Upper lobe of right lung (tissue), 1 donor: ENCODE measurements at regions not wholly inside any gene's neighbourhood (a gene's known extent, or its start where the extent isn't known, plus 50 kb on each side); places are given as distances from the start of the nearest gene placed in this dataset.

Source experiments
- ATAC-seq: fragments of 200-7000 bp; cut with Tn5 transposase; one replicate; pipeline ENCODE4 v1.9.1; 2020; ENCODE audit warnings: mild to moderate bottlenecking, moderate library complexity
- DNase-seq: peaks from one replicate; pipeline ENCODE4 v3.0.0-alpha.2; 2020
- H3K27ac ChIP-seq: fragments of 200-600 bp; one replicate; pipeline ENCODE4 v1.8.0; 2022
- H3K27me3 ChIP-seq: fragments of 200-600 bp; one replicate; pipeline ENCODE4 v1.8.0; 2022; ENCODE audit warnings: mild to moderate bottlenecking
- H3K36me3 ChIP-seq: fragments of 200-600 bp; one replicate; pipeline ENCODE4 v1.8.0; 2022
- H3K4me1 ChIP-seq: fragments of 200-600 bp; one replicate; pipeline ENCODE4 v1.8.0; 2022
- H3K4me3 ChIP-seq: fragments of 200-600 bp; one replicate; pipeline ENCODE4 v1.8.0; 2022; ENCODE audit warnings: mild to moderate bottlenecking
- H3K9me3 ChIP-seq: fragments of 200-600 bp; one replicate; pipeline ENCODE4 v1.8.0; 2022
- intact Hi-C: fragments of 100-400 bp; cut with DNase I; formaldehyde crosslinking; loops from one replicate; pipeline ENCODE4 v1.11.0; 2022
- TF ChIP-seq, protein P1 (sequence below): fragments of 200-600 bp; IDR thresholded peaks from one replicate; pipeline ENCODE4 v1.8.0; 2022; ENCODE audit warnings: antibody characterized with exemption
- donor health status: DM: no; HTN: yes; CAD: no; lungs with severe emphysema.

DNA sequence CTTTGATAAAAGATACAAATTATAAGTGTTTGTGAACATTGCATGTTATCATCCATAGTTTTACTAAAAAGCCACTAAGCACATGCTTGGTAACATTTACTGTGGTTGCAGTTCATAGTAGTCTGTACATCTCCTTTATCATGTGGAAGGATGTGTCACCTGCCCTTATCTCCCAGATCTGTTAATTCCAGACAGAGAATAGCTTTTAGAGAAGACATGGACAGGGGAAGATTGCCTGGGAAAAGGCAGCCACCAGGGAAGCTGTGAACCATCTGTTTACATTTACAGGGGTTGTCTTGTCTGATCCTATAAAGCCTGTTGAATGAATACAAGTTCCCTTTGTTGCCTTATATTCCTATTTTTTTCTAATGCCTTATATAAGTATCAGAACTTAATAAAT is 396.0 kb downstream of the FAT4 start:
- intact Hi-C loops = no loop called here
- ATAC-seq = no peak
- Histone ChIP-seq H3K4me1 (no peaks in the 10 kb centered on the region), H3K27me3 (no peaks in the 10 kb centered on the region), H3K9me3 (no peaks in the 10 kb centered on the region), H3K36me3 (no peaks in the 10 kb centered on the region), H3K27ac (no peak overlapping the region), H3K4me3 (no peak overlapping the region)
- TF ChIP-seq, protein P1, sequence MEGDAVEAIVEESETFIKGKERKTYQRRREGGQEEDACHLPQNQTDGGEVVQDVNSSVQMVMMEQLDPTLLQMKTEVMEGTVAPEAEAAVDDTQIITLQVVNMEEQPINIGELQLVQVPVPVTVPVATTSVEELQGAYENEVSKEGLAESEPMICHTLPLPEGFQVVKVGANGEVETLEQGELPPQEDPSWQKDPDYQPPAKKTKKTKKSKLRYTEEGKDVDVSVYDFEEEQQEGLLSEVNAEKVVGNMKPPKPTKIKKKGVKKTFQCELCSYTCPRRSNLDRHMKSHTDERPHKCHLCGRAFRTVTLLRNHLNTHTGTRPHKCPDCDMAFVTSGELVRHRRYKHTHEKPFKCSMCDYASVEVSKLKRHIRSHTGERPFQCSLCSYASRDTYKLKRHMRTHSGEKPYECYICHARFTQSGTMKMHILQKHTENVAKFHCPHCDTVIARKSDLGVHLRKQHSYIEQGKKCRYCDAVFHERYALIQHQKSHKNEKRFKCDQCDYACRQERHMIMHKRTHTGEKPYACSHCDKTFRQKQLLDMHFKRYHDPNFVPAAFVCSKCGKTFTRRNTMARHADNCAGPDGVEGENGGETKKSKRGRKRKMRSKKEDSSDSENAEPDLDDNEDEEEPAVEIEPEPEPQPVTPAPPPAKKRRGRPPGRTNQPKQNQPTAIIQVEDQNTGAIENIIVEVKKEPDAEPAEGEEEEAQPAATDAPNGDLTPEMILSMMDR = no peak
- DNase-seq = no peak

DNA sequence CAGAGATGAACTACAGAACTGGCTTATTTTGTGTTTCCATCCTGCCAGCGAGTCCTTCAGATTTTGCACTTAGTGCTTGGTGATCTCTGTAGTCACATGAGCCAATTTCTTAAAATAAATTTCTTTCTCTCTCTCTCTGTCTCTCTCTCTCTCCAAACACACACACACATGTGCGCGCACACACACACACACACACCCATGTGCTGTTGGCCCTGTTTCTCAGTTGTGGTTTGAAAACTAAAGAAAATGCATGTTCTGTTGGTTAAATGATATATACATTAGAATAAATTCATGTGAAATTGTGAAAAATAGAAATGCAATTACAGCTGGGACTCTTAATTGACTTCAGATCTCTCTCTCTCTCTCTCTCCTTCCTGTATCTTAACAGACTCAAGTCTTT is 399.3 kb downstream of the FAT4 start:
- intact Hi-C loops = no loop called here
- no peak for ATAC-seq
- H3K4me3 ChIP-seq = no peak overlapping the region
- no peaks in the 10 kb centered on the region for H3K27me3 ChIP-seq
- H3K4me1 ChIP-seq = no peaks in the 10 kb centered on the region
- no peak for DNase-seq
- H3K36me3 ChIP-seq = no peaks in the 10 kb centered on the region
- TF ChIP-seq, protein P1 = no peak
- no peaks in the 10 kb centered on the region for H3K9me3 ChIP-seq
- H3K27ac ChIP-seq = no peak overlapping the region

DNA sequence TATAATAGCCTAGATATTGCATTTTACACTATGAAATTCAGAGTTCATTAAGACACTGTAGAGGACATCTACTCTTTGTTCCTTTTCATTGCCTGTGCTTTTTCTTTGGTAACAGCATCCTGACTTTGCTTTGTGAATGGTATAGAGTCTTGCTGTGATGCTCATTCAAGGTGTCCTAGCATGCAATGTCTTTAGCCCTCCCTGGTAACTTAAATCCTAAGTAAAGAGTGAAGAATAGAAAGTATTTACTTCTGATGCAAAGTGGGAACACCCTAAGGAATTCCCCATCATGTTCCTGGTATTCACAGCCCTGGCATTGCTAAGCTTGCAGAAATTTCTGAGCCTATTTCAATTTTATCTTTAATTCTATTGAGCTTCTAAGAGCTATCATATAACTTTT is 400.1 kb downstream of the FAT4 start:
- TF ChIP-seq, protein P1 = no peak
- H3K27me3 ChIP-seq = no peaks in the 10 kb centered on the region
- no peaks in the 10 kb centered on the region for H3K36me3 ChIP-seq
- ATAC-seq (no peak), DNase-seq (no peak)
- no peak overlapping the region for H3K4me3 ChIP-seq
- intact Hi-C loops = no loop called here
- H3K27ac ChIP-seq = no peak overlapping the region
- no peaks in the 10 kb centered on the region for H3K4me1 ChIP-seq
- H3K9me3 ChIP-seq = no peaks in the 10 kb centered on the region

DNA sequence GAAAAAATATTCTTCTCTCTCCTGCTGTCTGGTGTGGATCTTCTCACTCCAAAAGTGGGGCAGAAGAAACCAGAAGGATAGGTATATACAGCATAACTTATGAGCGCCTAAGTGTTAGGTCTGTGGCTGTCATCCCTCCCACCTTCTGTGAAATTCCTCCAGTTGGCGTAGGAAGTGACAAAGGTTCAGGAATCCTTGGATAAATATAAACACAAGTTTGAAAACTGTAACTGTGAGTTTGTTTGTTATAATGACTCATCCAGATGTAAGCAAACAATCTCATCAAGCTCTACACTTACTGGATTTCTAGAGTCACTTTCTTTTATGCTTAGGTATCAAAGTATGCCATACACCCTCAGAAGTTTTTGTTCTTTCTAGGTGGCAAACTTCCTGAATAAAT is 405.2 kb downstream of the FAT4 start:
- intact Hi-C loops = no loop called here
- TF ChIP-seq, protein P1 = no peak

DNA sequence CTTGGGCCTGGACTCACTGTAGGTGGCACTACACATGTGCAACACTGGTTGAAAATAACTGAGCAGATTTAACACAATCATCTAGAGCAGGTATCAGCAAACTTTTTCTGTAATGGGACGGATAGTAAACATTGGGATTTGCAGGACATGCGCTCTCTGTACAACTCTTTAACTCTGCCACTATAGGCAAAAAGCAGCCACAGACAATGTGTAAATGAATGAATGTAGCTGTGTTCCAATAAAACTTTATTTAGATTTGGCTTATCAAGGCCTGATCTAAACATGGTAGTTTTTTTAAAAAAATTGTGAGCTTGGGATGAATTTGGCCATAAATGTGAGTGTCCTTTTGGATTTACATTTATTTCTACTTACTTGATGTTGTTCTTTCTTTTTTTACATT is 407.3 kb downstream of the FAT4 start:
- Histone ChIP-seq H3K4me3 (no peak overlapping the region), H3K9me3 (no peaks in the 10 kb centered on the region), H3K36me3 (no peaks in the 10 kb centered on the region), H3K27ac (no peak overlapping the region), H3K27me3 (no peaks in the 10 kb centered on the region), H3K4me1 (no peaks in the 10 kb centered on the region)
- DNase-seq (no peak), ATAC-seq (no peak)
- intact Hi-C loops = no loop called here
- TF ChIP-seq, protein P1 = no peak

More for the DNA sequence above, 405.2 kb downstream of the FAT4 start:
- no peaks in the 10 kb centered on the region for H3K27me3 ChIP-seq
- H3K27ac ChIP-seq = no peak overlapping the region
- DNase-seq (no peak), ATAC-seq (peak; percentile 53)
- no peaks in the 10 kb centered on the region for H3K9me3 ChIP-seq
- H3K4me1 ChIP-seq = no peaks in the 10 kb centered on the region
- H3K4me3 ChIP-seq = no peak overlapping the region
- no peaks in the 10 kb centered on the region for H3K36me3 ChIP-seq

DNA sequence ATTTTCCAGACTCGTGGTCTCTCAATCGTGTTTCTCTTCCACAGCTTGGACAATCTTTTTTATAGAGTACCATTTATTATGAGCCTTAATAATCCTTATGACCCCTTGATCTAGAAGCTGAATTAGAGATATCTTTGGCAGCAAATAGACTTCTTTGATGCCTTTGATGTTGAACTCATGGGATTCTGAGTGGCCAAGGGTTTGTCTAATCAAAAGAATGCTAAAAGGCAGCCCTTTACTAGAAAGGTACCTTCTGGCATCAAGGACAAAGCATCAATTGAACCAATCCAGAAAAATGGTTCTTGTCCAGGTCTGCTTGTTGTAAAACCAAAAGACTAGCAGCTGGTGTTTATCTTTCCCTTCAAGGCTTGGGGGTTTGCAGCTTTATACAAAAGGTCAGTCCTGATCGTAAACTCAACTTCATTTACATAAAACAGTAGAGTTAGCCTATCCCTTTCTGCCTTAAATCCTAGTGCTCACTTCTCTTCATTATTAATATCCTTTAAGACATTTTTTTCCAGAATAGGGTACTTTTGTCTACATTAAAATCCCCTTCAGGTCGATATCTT is 411.3 kb downstream of the FAT4 start:
- DNase-seq = no peak
- Histone ChIP-seq H3K27ac (no peak overlapping the region), H3K4me3 (no peak overlapping the region), H3K4me1 (peaks cover 9% of the 10 kb centered on the region), H3K9me3 (no peaks in the 10 kb centered on the region), H3K27me3 (no peaks in the 10 kb centered on the region), H3K36me3 (no peaks in the 10 kb centered on the region)
- no peak for ATAC-seq
- intact Hi-C loops = no loop called here
- TF ChIP-seq, protein P1 = no peak
